ENCODE measurements at regions not wholly inside any gene's neighbourhood (a gene's known extent, or its start where the extent isn't known, plus 50 kb on each side); places are given as distances from the start of the nearest gene placed in this dataset.

DNA sequence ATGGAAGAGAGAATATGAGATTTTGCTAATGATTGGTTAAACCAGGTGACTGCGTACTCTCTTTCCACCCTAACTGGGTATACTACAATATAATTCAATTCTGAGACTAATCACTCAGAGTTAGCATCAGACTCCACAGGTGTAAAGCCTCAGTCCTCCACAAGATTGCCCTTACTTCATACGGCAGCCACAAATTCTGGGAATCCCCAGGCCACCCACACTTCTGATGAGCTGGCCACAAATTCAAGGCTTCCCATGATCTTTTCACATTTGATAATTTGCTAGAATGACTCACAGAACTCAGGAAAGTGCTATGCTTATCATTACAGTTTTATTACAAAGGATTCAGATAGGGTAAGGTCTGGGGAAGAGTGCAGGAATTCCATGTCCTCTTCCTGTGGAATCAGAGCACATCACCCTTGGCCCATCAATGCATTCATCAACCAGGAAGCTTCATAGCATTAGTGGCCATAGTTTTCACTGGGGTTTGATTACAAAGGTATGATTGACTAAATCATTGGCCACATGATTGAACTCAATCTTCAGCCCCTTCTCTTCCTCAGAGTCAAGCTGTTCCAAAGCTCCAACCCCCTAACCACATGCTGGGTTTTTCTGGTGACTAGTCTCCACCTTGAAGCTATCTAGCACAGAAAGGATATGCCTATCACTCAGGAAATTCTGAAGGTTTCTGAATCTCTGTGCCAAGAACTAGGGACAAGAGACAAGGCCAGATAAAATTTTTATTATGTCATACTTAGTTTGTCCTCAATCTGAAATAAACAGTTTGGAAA, 131.7 kb downstream of the HHIPL2 start:
- Histone ChIP-seq H3K23ac (ENCODE audit: insufficient read length) (no peak overlapping the region), H3K27me3 (replicated peaks in 1 of 4; ENCODE audit: control insufficient read depth in 3 of 4, extremely low read depth in 1 of 4, insufficient read depth in 3 of 4, low read length in 3 of 4) (no peaks in the 10 kb centered on the region), H3K27ac (ENCODE audit: low read depth, low read length) (no peak overlapping the region), H3K23me2 (ENCODE audit: low read depth, low read length) (no peaks in the 10 kb centered on the region), H3K4me2 (ENCODE audit: insufficient read depth in 1 of 2, low read depth in 2 of 2, low read length in 2 of 2) (no peak overlapping the region), H4K91ac (replicated peaks; ENCODE audit: insufficient read length, low read length) (no peak overlapping the region), H3K9ac (replicated peaks in 1 of 4; ENCODE audit: extremely low read depth in 1 of 4, low read depth in 3 of 4, low read length in 3 of 4) (no peak overlapping the region), H2BK120ac (replicated peaks; ENCODE audit: low read depth, low read length) (no peak overlapping the region), H2BK20ac (ENCODE audit: low read length) (no peak overlapping the region), H3K4me3 (ENCODE audit: extremely low read depth in 1 of 4, insufficient read depth in 2 of 4, low read depth in 3 of 4, low read length in 4 of 4) (no peak overlapping the region), H3K18ac (ENCODE audit: extremely low read depth, low read length) (no peak overlapping the region), H3K14ac (ENCODE audit: insufficient read length) (no peak overlapping the region), H3K56ac (replicated peaks; ENCODE audit: insufficient read length, low read depth, low read length) (no peak overlapping the region), H2BK15ac (ENCODE audit: low read length) (no peak overlapping the region), H2AK5ac (ENCODE audit: low read depth, low read length) (no peak overlapping the region), H3K4me1 (replicated peaks in 1 of 4; ENCODE audit: control insufficient read depth in 3 of 4, insufficient read depth in 4 of 4, low read length in 3 of 4) (no peaks in the 10 kb centered on the region), H3K79me1 (ENCODE audit: low read depth, low read length) (no peaks in the 10 kb centered on the region), H2BK12ac (ENCODE audit: low read depth, low read length) (no peak overlapping the region), H3K36me3 (ENCODE audit: control insufficient read depth in 2 of 4, insufficient read depth in 4 of 4, low read length in 3 of 4) (no peaks in the 10 kb centered on the region), H3K79me2 (ENCODE audit: control insufficient read depth in 1 of 2, insufficient read depth in 2 of 2, low read length in 2 of 2) (no peaks in the 10 kb centered on the region), H4K20me1 (replicated peaks in 1 of 2; ENCODE audit: control insufficient read depth in 1 of 2, insufficient read depth in 2 of 2, low read length in 2 of 2) (no peaks in the 10 kb centered on the region), H2AFZ (ENCODE audit: low read length) (no peak overlapping the region), H3K9me3 (ENCODE audit: insufficient read depth in 2 of 2, low read depth in 1 of 2, low read length in 1 of 2) (no peaks in the 10 kb centered on the region), H3K4ac (replicated peaks; ENCODE audit: insufficient read length, low read depth, low read length) (no peak overlapping the region), H2BK5ac (ENCODE audit: low read depth, low read length) (no peak overlapping the region), H4K8ac (ENCODE audit: extremely low read depth, insufficient read depth, low read length) (no peak overlapping the region), H4K5ac (ENCODE audit: insufficient read length, low read depth, low read length) (no peak overlapping the region)
- FAIRE-seq, result no peak
- POLR2A ChIA-PET (ENCODE audit: partially characterized antibody), result no interaction called here
- TF ChIP-seq POU5F1 (IDR thresholded peaks at IDR 0.05; ENCODE audit: low read depth, low read length), result no peak
- no peak for TF ChIP-seq NRF1 (IDR thresholded peaks at IDR 0.05; ENCODE audit: low read depth, low read length)
- TF ChIP-seq ZNF274 (IDR thresholded peaks at IDR 0.05; ENCODE audit: borderline replicate concordance, extremely low read depth, low read length), result no peak
- no peak for TF ChIP-seq YY1 (IDR thresholded peaks at IDR 0.05; ENCODE audit: low read depth, low read length)
- no peak for TF ChIP-seq CHD2 (IDR thresholded peaks at IDR 0.05; ENCODE audit: low read length)
- no peak for TF ChIP-seq JUN (IDR thresholded peaks at IDR 0.05; ENCODE audit: low read depth, low read length)
- CTCF ChIA-PET (ENCODE audit: partially characterized antibody), result interaction anchor here (1.0 kb wide), 1 partner anchor 46 kb away, joined by 3 read pairs; no protein-coding TSS in a partner anchor
- no peak for DNase-seq (ENCODE audit: low read depth in 1 of 2, low spot score in 2 of 2)
- WGBS, 2 experiments (ENCODE audit: extremely low coverage in 1 of 2, insufficient coverage in 1 of 2, insufficient read length in 1 of 2, insufficient replicate concordance in 2 of 2, low coverage in 1 of 2, low lambda C conversion rate in 2 of 2, missing lambda C conversion rate in 1 of 2), result 88% methylated on average over 2 of the region's 2 CpGs; no CpG with 5 or more reads in 1 of the 2 experiments

All from H1 (cell line).